ENCODE measurements at regions not wholly inside any gene's neighbourhood (a gene's known extent, or its start where the extent isn't known, plus 50 kb on each side); places are given as distances from the start of the nearest gene placed in this dataset.

- Mint-ChIP-seq H3K9me3 (peaks cover 7% of the 10 kb centered on the region), H3K27ac (no peak overlapping the region), H3K4me3 (no peak overlapping the region), H3K4me1 (ENCODE audit: low read depth) (no peaks in the 10 kb centered on the region), H3K36me3 (ENCODE audit: low read depth) (no peaks in the 10 kb centered on the region), H3K27me3 (no peaks in the 10 kb centered on the region)
- ATAC-seq (no peak), DNase-seq (no peak)
- intact Hi-C loops (cut with micrococcal nuclease): no loop called here
- POLR2A ChIA-PET: no interaction called here
- TF ChIP-seq CTCF (IDR thresholded peaks at IDR 0.05): no peak
- CTCF ChIA-PET: no interaction called here
Observed at GRCh38 chr5:29261213-29261612, 1932.3 kb upstream of the CDH6 start.

- ChIA-PET POLR2A (no interaction called here), CTCF (no interaction called here)
- intact Hi-C loops (cut with micrococcal nuclease): no loop called here
- DNase-seq: no peak
- no peaks in the 10 kb centered on the region for H3K27me3 Mint-ChIP-seq
- H3K4me3 Mint-ChIP-seq: no peak overlapping the region
- H3K9me3 Mint-ChIP-seq: peaks cover 6% of the 10 kb centered on the region
- H3K4me1 Mint-ChIP-seq (ENCODE audit: low read depth): no peaks in the 10 kb centered on the region
- H3K27ac Mint-ChIP-seq: no peak overlapping the region
- no peak for ATAC-seq
- H3K36me3 Mint-ChIP-seq (ENCODE audit: low read depth): no peaks in the 10 kb centered on the region
- no peak for TF ChIP-seq CTCF (IDR thresholded peaks at IDR 0.05)
Observed at GRCh38 chr5:29252390-29252789, 1941.1 kb upstream of the CDH6 start.

GRCh38 chr5:29247346-29248028 is 1946.0 kb upstream of the CDH6 start:
- no peaks in the 10 kb centered on the region for H3K27me3 Mint-ChIP-seq
- H3K27ac Mint-ChIP-seq: no peak overlapping the region
- CTCF ChIA-PET: no interaction called here
- H3K4me1 Mint-ChIP-seq (ENCODE audit: low read depth): no peaks in the 10 kb centered on the region
- intact Hi-C loops (cut with micrococcal nuclease): no loop called here
- TF ChIP-seq CTCF (IDR thresholded peaks at IDR 0.05): no peak
- POLR2A ChIA-PET: no interaction called here
- DNase-seq (no peak), ATAC-seq (no peak)
- peaks cover 12% of the 10 kb centered on the region for H3K9me3 Mint-ChIP-seq
- no peaks in the 10 kb centered on the region for H3K36me3 Mint-ChIP-seq (ENCODE audit: low read depth)
- H3K4me3 Mint-ChIP-seq: no peak overlapping the region

- ChIA-PET CTCF (no interaction called here), POLR2A (no interaction called here)
- no peak for TF ChIP-seq CTCF (IDR thresholded peaks at IDR 0.05)
- H3K27ac Mint-ChIP-seq: no peak overlapping the region
- H3K4me3 Mint-ChIP-seq: no peak overlapping the region
- peaks cover 19% of the 10 kb centered on the region for H3K9me3 Mint-ChIP-seq
- ATAC-seq (no peak), DNase-seq (no peak)
- H3K36me3 Mint-ChIP-seq (ENCODE audit: low read depth): no peaks in the 10 kb centered on the region
- intact Hi-C loops (cut with micrococcal nuclease): no loop called here
- no peaks in the 10 kb centered on the region for H3K27me3 Mint-ChIP-seq
- no peaks in the 10 kb centered on the region for H3K4me1 Mint-ChIP-seq (ENCODE audit: low read depth)
Observed at GRCh38 chr5:29240379-29240778, 1953.1 kb upstream of the CDH6 start.

- ChIA-PET POLR2A (no interaction called here), CTCF (no interaction called here)
- Mint-ChIP-seq H3K27me3 (no peaks in the 10 kb centered on the region), H3K27ac (no peak overlapping the region), H3K4me3 (no peak overlapping the region), H3K4me1 (ENCODE audit: low read depth) (no peaks in the 10 kb centered on the region), H3K36me3 (ENCODE audit: low read depth) (no peaks in the 10 kb centered on the region), H3K9me3 (peaks cover 17% of the 10 kb centered on the region)
- no peak for TF ChIP-seq CTCF (IDR thresholded peaks at IDR 0.05)
- ATAC-seq (no peak), DNase-seq (no peak)
- intact Hi-C loops (cut with micrococcal nuclease): no loop called here
Observed at GRCh38 chr5:29239606-29240005, 1953.9 kb upstream of the CDH6 start.
